Stimulated activated CD4-positive, alpha-beta T cell treated with anti-CD3 and anti-CD28 coated beads, Interleukin-4, amount 100 ng/mL, for 1 hour (primary cell): ENCODE measurements at regions not wholly inside any gene's neighbourhood (a gene's known extent, or its start where the extent isn't known, plus 50 kb on each side); places are given as distances from the start of the nearest gene placed in this dataset.
A peak's percentile ranks its signal among the peaks of the same experiment; 100 is the strongest.
"Not testable (repeated sequence)": the region's sequence is repeated elsewhere in the genome, so short reads cannot be mapped to it uniquely, and the experiment has no call there.

ENCODE experiments used
- DNase-seq: peaks from one replicate; pipeline ENCODE4 v3.0.0-alpha.2; 2020

GRCh38 chr7:66413379-66414114 is 208.4 kb downstream of the TPST1 start:
- DNase-seq: peak; percentile 80

GRCh38 chr7:66415659-66416265 is 210.6 kb downstream of the TPST1 start:
- DNase-seq: no peak

- no peak for DNase-seq
Measured at GRCh38 chr7:66418537-66418936, 210.1 kb upstream of the KCTD7 start.

- no peak for DNase-seq
Measured at GRCh38 chr7:66419210-66419609, 209.5 kb upstream of the KCTD7 start.

- no peak for DNase-seq
Measured at GRCh38 chr7:66421830-66422475, 206.7 kb upstream of the KCTD7 start.

GRCh38 chr7:66423729-66424128 is 205.0 kb upstream of the KCTD7 start:
- DNase-seq: no peak

- no peak for DNase-seq
Measured at GRCh38 chr7:66426332-66426731, 202.3 kb upstream of the KCTD7 start.

GRCh38 chr7:66426996-66427395 is 201.7 kb upstream of the KCTD7 start:
- DNase-seq: no peak

GRCh38 chr7:66427956-66428355 is 200.7 kb upstream of the KCTD7 start:
- no peak for DNase-seq

GRCh38 chr7:66429498-66430163 is 199.1 kb upstream of the KCTD7 start:
- DNase-seq: no peak

GRCh38 chr7:66430164-66430545 is 198.5 kb upstream of the KCTD7 start:
- DNase-seq: no peak

- not testable (repeated sequence) for DNase-seq
Measured at GRCh38 chr7:66438703-66439405, 189.8 kb upstream of the KCTD7 start.

- no peak for DNase-seq
Measured at GRCh38 chr7:66442385-66442784, 186.3 kb upstream of the KCTD7 start.

GRCh38 chr7:66443946-66444345 is 184.7 kb upstream of the KCTD7 start:
- no peak for DNase-seq

- DNase-seq: not testable (repeated sequence)
Measured at GRCh38 chr7:66447007-66447406, 181.7 kb upstream of the KCTD7 start.

GRCh38 chr7:66450814-66451213 is 177.9 kb upstream of the KCTD7 start:
- DNase-seq: not testable (repeated sequence)

GRCh38 chr7:66451713-66452112 is 177.0 kb upstream of the KCTD7 start:
- DNase-seq: not testable (repeated sequence)

- DNase-seq: no peak
Measured at GRCh38 chr7:66452165-66452564, 176.5 kb upstream of the KCTD7 start.

- no peak for DNase-seq
Measured at GRCh38 chr7:66453340-66453739, 175.3 kb upstream of the KCTD7 start.

GRCh38 chr7:66454600-66455225 is 174.0 kb upstream of the KCTD7 start:
- DNase-seq: no peak

- DNase-seq: not testable (repeated sequence)
Measured at GRCh38 chr7:66455432-66455831, 173.2 kb upstream of the KCTD7 start.

GRCh38 chr7:66456431-66456830 is 172.2 kb upstream of the KCTD7 start:
- not testable (repeated sequence) for DNase-seq
